ENCODE measurements at regions not wholly inside any gene's neighbourhood (a gene's known extent, or its start where the extent isn't known, plus 50 kb on each side); places are given as distances from the start of the nearest gene placed in this dataset.

DNA sequence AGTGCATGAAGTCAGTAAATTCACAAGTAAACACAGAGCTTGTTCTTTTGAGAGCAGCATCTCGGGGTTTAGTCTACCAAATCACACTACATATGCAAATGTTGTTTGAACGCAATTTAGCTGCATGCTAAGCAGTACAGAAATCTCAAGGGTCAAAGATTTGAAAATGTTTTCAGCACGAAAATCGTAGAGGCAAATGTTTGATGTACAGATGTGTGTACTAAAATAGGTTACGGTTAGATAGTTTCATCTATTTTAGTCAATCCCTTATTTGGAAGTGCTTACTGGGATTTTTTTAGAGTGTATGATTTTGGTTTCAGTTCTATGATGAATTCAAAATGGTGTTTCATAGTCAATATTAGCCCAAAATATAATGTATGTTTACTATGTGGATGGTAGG lies 1928.2 kb upstream of the TENM3 start:
- TF ChIP-seq ZNF274 (IDR thresholded peaks at IDR 0.05; ENCODE audit: low read depth, low read length) (no peak), YY1 (IDR thresholded peaks at IDR 0.05; ENCODE audit: insufficient read depth, insufficient read length) (no peak)

All from NT2/D1 (cell line).